CD4-positive, alpha-beta memory T cell (primary cell): ENCODE measurements at regions not wholly inside any gene's neighbourhood (a gene's known extent, or its start where the extent isn't known, plus 50 kb on each side); places are given as distances from the start of the nearest gene placed in this dataset.

Experiments used
- CTCF ChIA-PET: fragments of 350-600 bp; sonication (Branson Sonifier 250); formaldehyde crosslinking; loops from one replicate; lab custom pipeline; 2021; ENCODE audit warnings: inconsistent platforms; ENCODE audit not compliant: partially characterized antibody; lab: Charles Lee
- POLR2A ChIA-PET: fragments of 350-600 bp; sonication (Branson Sonifier 250); formaldehyde crosslinking; loops from one replicate; lab custom pipeline; 2021; ENCODE audit not compliant: partially characterized antibody; lab: Charles Lee
- DNase-seq, 5 donors: peaks; one replicate each; pipeline versions ENCODE4 v3.0.0 to v3.0.0-alpha.2; 2020 to 2022; ENCODE audit warnings: mixed read lengths in 1 of 5
- H3K27ac ChIP-seq: one replicate; pipeline ENCODE4 v1.7.0; 2013; ENCODE audit warnings: low read depth, low read length
- H3K27me3 ChIP-seq: 2 replicates; pipeline ENCODE4 v1.7.0; 2013; ENCODE audit warnings: mild to moderate bottlenecking, low read length, moderate library complexity; ENCODE audit not compliant: insufficient read depth
- H3K36me3 ChIP-seq: 2 replicates; pipeline ENCODE4 v1.7.0; 2013; ENCODE audit warnings: mild to moderate bottlenecking, low read length, moderate library complexity; ENCODE audit not compliant: insufficient read depth
- H3K4me1 ChIP-seq: 2 replicates; pipeline ENCODE4 v1.7.0; 2013; ENCODE audit warnings: mild to moderate bottlenecking, low read length, moderate library complexity; ENCODE audit not compliant: insufficient read depth
- H3K4me3 ChIP-seq, 2 donors: one replicate each; pipeline ENCODE4 v1.7.0; 2013; ENCODE audit warnings: low read length in 2 of 2, mild to moderate bottlenecking in 1 of 2
- H3K9me3 ChIP-seq, 2 donors: one replicate each; pipeline ENCODE4 v1.7.0; 2013; ENCODE audit warnings: low read length in 2 of 2, control low read depth in 1 of 2; ENCODE audit not compliant: control insufficient read depth in 1 of 2
- H3K27ac Mint-ChIP-seq, 7 donors: one replicate each; pipeline ENCODE4 v1.8.0; 2020 to 2021; ENCODE audit warnings: mixed read lengths in 7 of 7, mild to moderate bottlenecking in 6 of 7, inconsistent platforms in 3 of 7, moderate library complexity in 3 of 7
- H3K27me3 Mint-ChIP-seq, 2 donors: one replicate each; pipeline ENCODE4 v1.8.0; 2020 to 2021; ENCODE audit warnings: mixed read lengths in 2 of 2
- H3K36me3 Mint-ChIP-seq, 2 donors: one replicate each; pipeline ENCODE4 v1.8.0; 2020 to 2021; ENCODE audit warnings: mixed read lengths in 2 of 2, inconsistent platforms in 1 of 2, mild to moderate bottlenecking in 1 of 2
- H3K4me1 Mint-ChIP-seq, 4 donors: one replicate each; pipeline ENCODE4 v1.8.0; 2020 to 2021; ENCODE audit warnings: mixed read lengths in 4 of 4, mild to moderate bottlenecking in 1 of 4
- H3K4me3 Mint-ChIP-seq, 8 donors: one replicate each; pipeline ENCODE4 v1.8.0; 2020 to 2021; ENCODE audit warnings: mixed read lengths in 8 of 8, mild to moderate bottlenecking in 7 of 8, moderate library complexity in 6 of 8, inconsistent platforms in 3 of 8
- H3K9me3 Mint-ChIP-seq, 8 donors: one replicate each; pipeline ENCODE4 v1.8.0; 2020 to 2021; ENCODE audit warnings: mixed read lengths in 8 of 8, mild to moderate bottlenecking in 5 of 8, inconsistent platforms in 3 of 8, moderate library complexity in 1 of 8
- intact Hi-C: fragments of 100-400 bp; cut with micrococcal nuclease; formaldehyde crosslinking; loops from one replicate; pipeline ENCODE4 v1.15.1; 2023

DNA sequence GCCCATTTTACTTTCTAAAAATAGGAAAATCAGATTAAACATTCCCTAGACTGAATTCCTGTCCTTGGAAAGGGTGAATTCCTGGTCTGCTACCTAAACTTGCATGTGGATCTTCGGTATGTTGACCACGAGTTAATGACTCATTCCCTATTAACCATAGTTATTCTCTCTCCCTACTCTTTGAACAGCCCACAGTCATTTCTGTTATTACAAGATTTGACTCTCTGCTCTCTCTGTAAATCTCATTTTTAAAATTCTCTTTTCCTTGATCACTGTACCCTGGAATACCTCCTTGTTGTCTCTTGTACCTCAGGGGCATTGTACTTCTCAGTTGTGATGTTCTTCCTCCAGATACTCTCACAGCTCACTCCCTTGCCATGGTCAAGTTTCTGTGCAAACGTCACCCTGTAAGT is 92.0 kb upstream of the GULP1 start:
- intact Hi-C loops = no loop called here
- Mint-ChIP-seq H3K27me3 (no peaks in the 10 kb centered on the region), H3K4me3 (no peak overlapping the region), H3K36me3 (no peaks in the 10 kb centered on the region), H3K27ac (peak overlapping the region in 1 of 7 donors; percentile 30), H3K9me3 (peaks cover 0 to 2% (median 0%) of the 10 kb centered on the region in 8 donors), H3K4me1 (no peaks in the 10 kb centered on the region)
- ChIA-PET POLR2A (no interaction called here), CTCF (no interaction called here)
- Histone ChIP-seq H3K36me3 (no peaks in the 10 kb centered on the region), H3K4me3 (no peak overlapping the region), H3K27ac (no peak overlapping the region), H3K27me3 (no peaks in the 10 kb centered on the region), H3K4me1 (no peaks in the 10 kb centered on the region), H3K9me3 (no peaks in the 10 kb centered on the region)
- DNase-seq = no peak

DNA sequence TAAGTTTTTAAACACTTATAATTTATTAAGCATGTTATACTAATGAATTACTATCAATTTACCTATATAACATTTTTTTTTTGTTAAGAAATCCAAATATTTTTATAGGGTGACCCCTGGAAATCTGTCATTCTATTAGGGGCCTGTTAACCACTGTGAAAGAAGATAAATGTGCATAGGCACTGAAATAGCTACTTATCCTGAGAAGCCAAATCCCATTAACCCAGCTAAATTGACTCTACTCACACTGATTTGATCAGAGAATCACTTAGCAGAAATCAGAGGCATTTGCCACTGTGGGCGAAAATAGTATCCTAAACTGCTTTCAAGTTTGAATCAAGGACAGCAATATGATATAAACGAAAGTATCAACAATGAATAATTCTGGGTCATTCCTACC is 90.0 kb upstream of the GULP1 start:
- no peak for DNase-seq
- Histone ChIP-seq H3K4me1 (no peaks in the 10 kb centered on the region), H3K4me3 (no peak overlapping the region), H3K27ac (no peak overlapping the region), H3K27me3 (no peaks in the 10 kb centered on the region), H3K36me3 (no peaks in the 10 kb centered on the region), H3K9me3 (no peaks in the 10 kb centered on the region)
- no peaks in the 10 kb centered on the region for H3K27me3 Mint-ChIP-seq
- peaks cover 0 to 4% (median 0%) of the 10 kb centered on the region in 8 donors for H3K9me3 Mint-ChIP-seq
- POLR2A ChIA-PET = no interaction called here
- no peak overlapping the region for H3K4me3 Mint-ChIP-seq
- H3K4me1 Mint-ChIP-seq = no peaks in the 10 kb centered on the region
- CTCF ChIA-PET = no interaction called here
- H3K27ac Mint-ChIP-seq = no peak overlapping the region
- intact Hi-C loops = no loop called here
- no peaks in the 10 kb centered on the region for H3K36me3 Mint-ChIP-seq

DNA sequence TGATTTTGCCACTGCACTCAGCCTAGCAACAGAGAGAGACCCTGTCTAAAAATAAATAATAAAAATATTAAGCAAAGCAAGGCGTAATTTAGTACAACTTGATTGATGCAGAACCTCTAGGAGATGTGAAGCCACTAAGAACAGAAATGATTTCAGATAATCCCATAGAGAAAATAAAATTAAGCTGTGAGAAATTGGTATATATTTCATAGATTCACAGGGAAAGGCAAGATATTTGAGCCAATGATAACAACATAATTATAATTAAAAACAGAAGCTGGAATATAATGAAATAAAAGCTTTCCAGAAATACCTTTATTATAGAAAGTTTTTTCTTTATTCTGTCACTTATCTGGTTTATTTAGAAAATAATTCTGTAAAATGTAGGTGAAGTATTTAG is 88.9 kb upstream of the GULP1 start:
- Mint-ChIP-seq H3K36me3 (no peaks in the 10 kb centered on the region), H3K9me3 (peaks cover 0 to 4% (median 0%) of the 10 kb centered on the region in 8 donors), H3K27ac (no peak overlapping the region), H3K4me1 (no peaks in the 10 kb centered on the region), H3K4me3 (no peak overlapping the region), H3K27me3 (no peaks in the 10 kb centered on the region)
- intact Hi-C loops = no loop called here
- no peaks in the 10 kb centered on the region for H3K27me3 ChIP-seq
- CTCF ChIA-PET = no interaction called here
- H3K36me3 ChIP-seq = no peaks in the 10 kb centered on the region
- H3K27ac ChIP-seq = no peak overlapping the region
- DNase-seq = no peak
- no peaks in the 10 kb centered on the region for H3K4me1 ChIP-seq
- H3K9me3 ChIP-seq = no peaks in the 10 kb centered on the region
- no peak overlapping the region for H3K4me3 ChIP-seq
- POLR2A ChIA-PET = no interaction called here

DNA sequence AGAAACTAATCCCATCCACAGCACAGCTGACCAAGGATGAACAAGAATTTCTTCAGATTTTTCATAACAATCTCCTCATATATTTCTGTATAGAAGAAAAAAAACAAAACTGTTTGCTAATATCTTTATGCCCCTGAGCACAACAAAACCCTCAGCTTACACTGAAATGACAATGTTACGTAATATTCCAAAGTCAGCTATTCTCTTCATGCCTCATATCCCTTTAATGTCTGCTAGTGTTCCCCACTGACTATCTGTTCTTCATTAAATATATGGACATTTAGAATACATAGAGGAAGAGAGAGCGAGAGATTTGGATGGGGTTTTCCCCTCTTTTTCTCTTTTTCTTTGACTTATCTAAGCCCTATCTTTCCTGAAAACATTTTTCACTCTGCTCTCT is 87.9 kb upstream of the GULP1 start:
- Histone ChIP-seq H3K4me1 (no peaks in the 10 kb centered on the region), H3K9me3 (no peaks in the 10 kb centered on the region), H3K36me3 (no peaks in the 10 kb centered on the region), H3K4me3 (no peak overlapping the region), H3K27ac (no peak overlapping the region), H3K27me3 (no peaks in the 10 kb centered on the region)
- H3K36me3 Mint-ChIP-seq = no peaks in the 10 kb centered on the region
- H3K27ac Mint-ChIP-seq = no peak overlapping the region
- no peaks in the 10 kb centered on the region for H3K27me3 Mint-ChIP-seq
- DNase-seq = no peak
- H3K4me3 Mint-ChIP-seq = no peak overlapping the region
- intact Hi-C loops = no loop called here
- no peaks in the 10 kb centered on the region for H3K4me1 Mint-ChIP-seq
- ChIA-PET CTCF (no interaction called here), POLR2A (no interaction called here)
- peaks cover 0 to 3% (median 0%) of the 10 kb centered on the region in 8 donors for H3K9me3 Mint-ChIP-seq

DNA sequence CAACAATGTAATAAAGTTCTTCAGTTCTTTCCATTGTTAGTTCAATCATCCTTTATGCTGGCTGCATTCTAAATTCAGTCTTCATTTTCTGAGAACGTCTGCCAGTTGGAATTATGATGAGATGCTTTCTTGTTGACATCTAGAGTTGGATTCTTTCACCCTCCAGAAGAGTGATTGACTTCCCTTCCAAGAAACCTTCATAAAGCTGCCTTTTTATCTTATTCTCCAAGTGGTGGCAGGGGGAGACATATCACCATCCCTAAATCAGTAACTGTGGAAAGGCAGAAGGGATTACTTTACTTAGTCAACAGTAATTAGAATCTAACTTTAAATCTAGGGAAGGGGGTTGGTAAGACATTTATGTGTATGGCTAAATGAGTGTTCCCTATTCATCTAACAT is 86.8 kb upstream of the GULP1 start:
- intact Hi-C loops = no loop called here
- POLR2A ChIA-PET = no interaction called here
- H3K36me3 ChIP-seq = no peaks in the 10 kb centered on the region
- no peak overlapping the region for H3K27ac ChIP-seq
- Mint-ChIP-seq H3K4me1 (no peaks in the 10 kb centered on the region), H3K36me3 (no peaks in the 10 kb centered on the region), H3K27ac (no peak overlapping the region), H3K9me3 (peaks cover 0 to 3% (median under 1%) of the 10 kb centered on the region in 8 donors), H3K4me3 (no peak overlapping the region), H3K27me3 (no peaks in the 10 kb centered on the region)
- H3K27me3 ChIP-seq = no peaks in the 10 kb centered on the region
- no peak overlapping the region for H3K4me3 ChIP-seq
- no peaks in the 10 kb centered on the region for H3K4me1 ChIP-seq
- no peaks in the 10 kb centered on the region for H3K9me3 ChIP-seq
- CTCF ChIA-PET = no interaction called here
- DNase-seq = no peak

DNA sequence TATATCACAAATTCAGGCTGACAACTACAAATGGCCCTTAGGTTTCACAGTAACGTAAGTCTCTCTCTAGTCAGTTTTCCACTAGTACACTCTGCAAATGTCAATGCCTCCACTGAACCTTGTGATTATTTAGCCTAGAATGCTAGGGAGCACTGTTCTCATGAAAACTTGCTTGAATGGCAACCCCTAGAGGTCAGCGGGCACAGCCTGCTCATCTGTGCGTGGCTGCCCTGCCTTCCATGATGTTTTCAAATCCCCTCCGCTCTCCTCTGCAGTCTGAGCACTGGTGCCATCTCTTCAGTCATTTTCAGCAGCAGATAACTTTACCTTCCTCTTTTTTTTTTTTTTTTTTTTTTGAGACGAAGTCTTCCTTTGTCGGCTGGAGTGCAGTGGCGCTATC is 84.1 kb upstream of the GULP1 start:
- intact Hi-C loops = no loop called here
- Histone ChIP-seq H3K4me3 (no peak overlapping the region), H3K9me3 (no peaks in the 10 kb centered on the region), H3K27me3 (no peaks in the 10 kb centered on the region), H3K4me1 (no peaks in the 10 kb centered on the region), H3K27ac (no peak overlapping the region), H3K36me3 (no peaks in the 10 kb centered on the region)
- Mint-ChIP-seq H3K36me3 (no peaks in the 10 kb centered on the region), H3K27me3 (no peaks in the 10 kb centered on the region), H3K27ac (no peak overlapping the region), H3K4me1 (no peaks in the 10 kb centered on the region), H3K4me3 (no peak overlapping the region), H3K9me3 (peaks cover 0 to 2% (median under 1%) of the 10 kb centered on the region in 8 donors)
- no peak for DNase-seq
- ChIA-PET CTCF (no interaction called here), POLR2A (no interaction called here)

DNA sequence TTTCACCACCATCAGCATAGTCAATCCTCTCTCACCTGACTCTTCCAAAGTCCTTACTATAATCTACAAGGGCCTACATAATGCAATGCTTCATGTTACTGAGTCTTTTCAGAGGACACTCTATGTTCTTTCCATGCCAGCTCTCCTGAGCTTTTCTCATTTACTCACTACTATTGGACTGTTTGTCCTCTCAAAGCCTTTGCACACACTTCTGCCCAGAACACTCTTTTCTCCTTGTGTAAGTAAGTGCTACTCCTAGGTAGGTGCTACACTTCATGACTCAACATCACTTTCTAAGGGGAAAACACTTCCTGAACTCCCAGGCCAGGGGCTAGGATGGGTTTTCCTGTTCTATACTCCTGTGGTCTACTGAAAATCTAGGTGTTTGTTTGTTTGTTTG is 82.5 kb upstream of the GULP1 start:
- H3K9me3 Mint-ChIP-seq = peaks cover 0 to 2% (median under 1%) of the 10 kb centered on the region in 8 donors
- Histone ChIP-seq H3K4me1 (no peaks in the 10 kb centered on the region), H3K27ac (no peak overlapping the region), H3K27me3 (no peaks in the 10 kb centered on the region), H3K4me3 (no peak overlapping the region), H3K36me3 (no peaks in the 10 kb centered on the region), H3K9me3 (no peaks in the 10 kb centered on the region)
- DNase-seq = no peak
- no peaks in the 10 kb centered on the region for H3K36me3 Mint-ChIP-seq
- ChIA-PET POLR2A (no interaction called here), CTCF (no interaction called here)
- no peaks in the 10 kb centered on the region for H3K4me1 Mint-ChIP-seq
- H3K27me3 Mint-ChIP-seq = no peaks in the 10 kb centered on the region
- H3K4me3 Mint-ChIP-seq = no peak overlapping the region
- intact Hi-C loops = no loop called here
- no peak overlapping the region for H3K27ac Mint-ChIP-seq

DNA sequence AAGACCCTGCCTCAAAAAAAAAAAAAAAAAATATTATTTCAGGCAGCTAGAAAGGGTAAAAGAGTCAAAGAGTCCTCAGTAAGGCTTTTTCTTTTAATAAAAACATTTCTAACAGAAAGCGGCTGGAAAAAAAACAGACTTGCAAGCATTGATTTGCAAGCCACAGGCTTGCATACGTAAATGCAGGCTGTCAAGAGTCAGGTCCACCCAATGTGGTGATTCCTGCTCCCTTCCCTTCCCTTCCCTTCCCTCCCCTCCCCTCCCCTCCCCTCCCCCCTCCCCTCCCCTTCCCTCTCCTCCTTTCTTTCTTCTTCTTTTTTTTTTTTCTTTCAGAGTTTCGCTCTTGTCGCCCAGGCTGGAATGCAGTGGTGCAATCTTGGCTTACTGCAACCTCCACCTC is 74.4 kb upstream of the GULP1 start:
- ChIA-PET POLR2A (no interaction called here), CTCF (no interaction called here)
- Histone ChIP-seq H3K27me3 (no peaks in the 10 kb centered on the region), H3K36me3 (no peaks in the 10 kb centered on the region), H3K9me3 (no peaks in the 10 kb centered on the region), H3K27ac (no peak overlapping the region), H3K4me3 (no peak overlapping the region), H3K4me1 (no peaks in the 10 kb centered on the region)
- Mint-ChIP-seq H3K4me1 (no peaks in the 10 kb centered on the region), H3K36me3 (no peaks in the 10 kb centered on the region), H3K4me3 (no peak overlapping the region), H3K27me3 (no peaks in the 10 kb centered on the region), H3K27ac (no peak overlapping the region), H3K9me3 (peaks cover 0 to 6% (median 0%) of the 10 kb centered on the region in 8 donors)
- intact Hi-C loops = no loop called here
- DNase-seq = no peak
